ENCODE measurements at regions not wholly inside any gene's neighbourhood (a gene's known extent, or its start where the extent isn't known, plus 50 kb on each side); places are given as distances from the start of the nearest gene placed in this dataset.

DNA sequence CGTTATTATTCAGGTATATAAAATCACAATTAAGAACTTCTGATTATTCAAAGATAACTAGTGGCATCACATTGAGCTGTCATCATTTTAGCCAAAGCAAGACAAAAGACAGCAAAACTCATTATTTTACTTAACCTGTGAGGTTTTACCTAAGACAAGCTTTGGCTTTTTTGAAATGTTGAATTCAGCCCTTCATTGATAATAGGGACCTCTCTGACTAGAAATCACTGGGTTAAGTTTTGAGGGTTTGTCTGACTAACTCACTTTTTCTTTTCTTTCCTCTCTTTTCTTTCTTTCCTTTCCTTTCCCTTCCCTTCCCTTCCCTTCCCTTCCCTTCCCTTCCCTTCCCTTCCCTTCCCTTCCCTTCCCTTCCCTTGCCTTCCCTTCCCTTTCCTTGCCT is 244.2 kb downstream of the GRXCR1 start:
- TF ChIP-seq, protein P1, sequence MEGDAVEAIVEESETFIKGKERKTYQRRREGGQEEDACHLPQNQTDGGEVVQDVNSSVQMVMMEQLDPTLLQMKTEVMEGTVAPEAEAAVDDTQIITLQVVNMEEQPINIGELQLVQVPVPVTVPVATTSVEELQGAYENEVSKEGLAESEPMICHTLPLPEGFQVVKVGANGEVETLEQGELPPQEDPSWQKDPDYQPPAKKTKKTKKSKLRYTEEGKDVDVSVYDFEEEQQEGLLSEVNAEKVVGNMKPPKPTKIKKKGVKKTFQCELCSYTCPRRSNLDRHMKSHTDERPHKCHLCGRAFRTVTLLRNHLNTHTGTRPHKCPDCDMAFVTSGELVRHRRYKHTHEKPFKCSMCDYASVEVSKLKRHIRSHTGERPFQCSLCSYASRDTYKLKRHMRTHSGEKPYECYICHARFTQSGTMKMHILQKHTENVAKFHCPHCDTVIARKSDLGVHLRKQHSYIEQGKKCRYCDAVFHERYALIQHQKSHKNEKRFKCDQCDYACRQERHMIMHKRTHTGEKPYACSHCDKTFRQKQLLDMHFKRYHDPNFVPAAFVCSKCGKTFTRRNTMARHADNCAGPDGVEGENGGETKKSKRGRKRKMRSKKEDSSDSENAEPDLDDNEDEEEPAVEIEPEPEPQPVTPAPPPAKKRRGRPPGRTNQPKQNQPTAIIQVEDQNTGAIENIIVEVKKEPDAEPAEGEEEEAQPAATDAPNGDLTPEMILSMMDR (IDR thresholded peaks at IDR 0.05) = no peak
- no peak for TF ChIP-seq ZFX (IDR thresholded peaks at IDR 0.05; ENCODE audit: borderline replicate concordance)

All from 22Rv1 (cell line).